PC-9 (cell line): ENCODE measurements at regions not wholly inside any gene's neighbourhood (a gene's known extent, or its start where the extent isn't known, plus 50 kb on each side); places are given as distances from the start of the nearest gene placed in this dataset.

ENCODE experiments used
- EZH2 ChIP-seq: fragments of 200-600 bp; sonication (generic); IDR thresholded peaks from 2 replicates; pipeline ENCODE4 v1.8.0; 2017; ENCODE audit warnings: antibody characterized with exemption, low read depth
- TF ChIP-seq, protein P1 (sequence below): fragments of 200-600 bp; sonication (generic); conservative IDR thresholded peaks from 2 replicates; pipeline ENCODE4 v1.6.1; 2017; ENCODE audit warnings: mixed run types, antibody characterized with exemption, mild to moderate bottlenecking, moderate library complexity

- TF ChIP-seq EZH2 = no peak
- TF ChIP-seq, protein P1, sequence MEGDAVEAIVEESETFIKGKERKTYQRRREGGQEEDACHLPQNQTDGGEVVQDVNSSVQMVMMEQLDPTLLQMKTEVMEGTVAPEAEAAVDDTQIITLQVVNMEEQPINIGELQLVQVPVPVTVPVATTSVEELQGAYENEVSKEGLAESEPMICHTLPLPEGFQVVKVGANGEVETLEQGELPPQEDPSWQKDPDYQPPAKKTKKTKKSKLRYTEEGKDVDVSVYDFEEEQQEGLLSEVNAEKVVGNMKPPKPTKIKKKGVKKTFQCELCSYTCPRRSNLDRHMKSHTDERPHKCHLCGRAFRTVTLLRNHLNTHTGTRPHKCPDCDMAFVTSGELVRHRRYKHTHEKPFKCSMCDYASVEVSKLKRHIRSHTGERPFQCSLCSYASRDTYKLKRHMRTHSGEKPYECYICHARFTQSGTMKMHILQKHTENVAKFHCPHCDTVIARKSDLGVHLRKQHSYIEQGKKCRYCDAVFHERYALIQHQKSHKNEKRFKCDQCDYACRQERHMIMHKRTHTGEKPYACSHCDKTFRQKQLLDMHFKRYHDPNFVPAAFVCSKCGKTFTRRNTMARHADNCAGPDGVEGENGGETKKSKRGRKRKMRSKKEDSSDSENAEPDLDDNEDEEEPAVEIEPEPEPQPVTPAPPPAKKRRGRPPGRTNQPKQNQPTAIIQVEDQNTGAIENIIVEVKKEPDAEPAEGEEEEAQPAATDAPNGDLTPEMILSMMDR = no peak
Measured at GRCh38 chr1:88333086-88333695, 350.9 kb upstream of the PKN2 start.
